ENCODE measurements at regions not wholly inside any gene's neighbourhood (a gene's known extent, or its start where the extent isn't known, plus 50 kb on each side); places are given as distances from the start of the nearest gene placed in this dataset.
"Not testable (repeated sequence)": the region's sequence is repeated elsewhere in the genome, so short reads cannot be mapped to it uniquely, and the experiment has no call there.

- no peak for FAIRE-seq
These were observed 838.6 kb downstream of the LTN1 start for GRCh38 chr21:28154121-28154520.

- peak; percentile 80 for FAIRE-seq
These were observed 839.9 kb downstream of the LTN1 start for GRCh38 chr21:28152732-28153131.

- FAIRE-seq = no peak
These were observed 840.9 kb downstream of the LTN1 start for GRCh38 chr21:28151758-28152157.

- no peak for FAIRE-seq
These were observed 841.9 kb downstream of the LTN1 start for GRCh38 chr21:28150778-28151177.

GRCh38 chr21:28148400-28149064 is 844.1 kb downstream of the LTN1 start:
- no peak for FAIRE-seq

GRCh38 chr21:28144653-28145052 is 848.0 kb downstream of the LTN1 start:
- FAIRE-seq = no peak

GRCh38 chr21:28144089-28144488 is 848.6 kb downstream of the LTN1 start:
- no peak for FAIRE-seq

GRCh38 chr21:28142697-28143096 is 850.0 kb downstream of the LTN1 start:
- no peak for FAIRE-seq

- FAIRE-seq = no peak
These were observed 854.4 kb downstream of the LTN1 start for GRCh38 chr21:28138272-28138671.

GRCh38 chr21:28136656-28137255 is 855.9 kb downstream of the LTN1 start:
- FAIRE-seq = no peak

- FAIRE-seq = no peak
These were observed 857.0 kb downstream of the LTN1 start for GRCh38 chr21:28135646-28136045.

GRCh38 chr21:28133116-28133515 is 859.6 kb downstream of the LTN1 start:
- FAIRE-seq = no peak

- FAIRE-seq = no peak
These were observed 860.0 kb downstream of the LTN1 start for GRCh38 chr21:28132713-28133112.

- peak; percentile 97 for FAIRE-seq
These were observed 865.4 kb downstream of the LTN1 start for GRCh38 chr21:28127175-28127785.

GRCh38 chr21:28126521-28127174 is 866.0 kb downstream of the LTN1 start:
- FAIRE-seq = no peak

GRCh38 chr21:28124541-28124940 is 868.1 kb downstream of the LTN1 start:
- no peak for FAIRE-seq

- FAIRE-seq = no peak
These were observed 874.1 kb downstream of the LTN1 start for GRCh38 chr21:28118570-28118969.

GRCh38 chr21:28114986-28115385 is 877.7 kb downstream of the LTN1 start:
- not testable (repeated sequence) for FAIRE-seq

GRCh38 chr21:28113718-28114117 is 879.0 kb downstream of the LTN1 start:
- FAIRE-seq = no peak

GRCh38 chr21:28112511-28112910 is 880.2 kb downstream of the LTN1 start:
- peak; percentile 96 for FAIRE-seq

GRCh38 chr21:28111151-28111619 is 881.5 kb downstream of the LTN1 start:
- peak; percentile 99 for FAIRE-seq

- no peak for FAIRE-seq
These were observed 882.0 kb downstream of the LTN1 start for GRCh38 chr21:28110716-28111115.

GRCh38 chr21:28110074-28110473 is 882.6 kb downstream of the LTN1 start:
- FAIRE-seq = no peak

All from endometrium (tissue), 2 donors.